ENCODE measurements at regions not wholly inside any gene's neighbourhood (a gene's known extent, or its start where the extent isn't known, plus 50 kb on each side); places are given as distances from the start of the nearest gene placed in this dataset.

DNA sequence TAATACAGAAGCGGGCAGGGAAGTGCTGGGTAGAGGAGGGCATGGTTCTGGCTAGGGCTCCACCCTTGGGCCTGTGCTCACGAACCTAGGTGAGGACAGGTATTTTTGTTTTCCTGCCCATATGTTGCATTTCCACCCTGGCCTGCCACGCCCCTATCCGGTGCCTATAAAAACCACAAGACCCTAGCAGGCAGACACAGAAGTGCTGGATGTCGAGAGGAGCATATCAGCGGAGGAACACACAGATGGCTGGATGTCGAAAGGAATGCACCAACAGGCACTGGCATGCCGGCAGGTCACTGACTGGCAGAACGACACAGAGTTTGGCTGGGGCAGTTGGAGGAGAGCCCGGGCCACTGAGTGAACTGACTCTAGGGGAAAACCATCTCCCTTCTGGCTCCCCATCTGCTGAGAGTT lies 316.6 kb upstream of the BOD1L1 start:
- DNase-seq, result peak; percentile 79

DNA sequence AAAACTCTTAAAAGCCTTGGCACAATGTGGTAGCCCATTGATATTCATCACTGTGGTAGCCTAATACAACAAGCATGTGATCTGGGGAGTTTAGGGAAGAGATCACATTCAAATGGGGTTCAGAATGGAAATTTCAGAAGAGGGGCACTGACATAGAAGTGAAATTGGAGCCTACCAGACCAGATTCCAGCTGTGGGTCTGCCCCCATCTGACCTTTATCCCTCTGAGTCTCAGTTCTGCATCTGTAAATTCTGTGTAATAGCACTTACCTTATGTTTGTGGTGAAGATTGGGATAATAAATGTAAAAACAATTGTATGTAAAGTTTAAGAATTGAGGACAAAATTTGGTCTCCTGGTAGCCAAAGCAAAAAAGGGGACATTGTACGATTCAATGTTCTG lies 320.4 kb upstream of the BOD1L1 start:
- no peak for DNase-seq

DNA sequence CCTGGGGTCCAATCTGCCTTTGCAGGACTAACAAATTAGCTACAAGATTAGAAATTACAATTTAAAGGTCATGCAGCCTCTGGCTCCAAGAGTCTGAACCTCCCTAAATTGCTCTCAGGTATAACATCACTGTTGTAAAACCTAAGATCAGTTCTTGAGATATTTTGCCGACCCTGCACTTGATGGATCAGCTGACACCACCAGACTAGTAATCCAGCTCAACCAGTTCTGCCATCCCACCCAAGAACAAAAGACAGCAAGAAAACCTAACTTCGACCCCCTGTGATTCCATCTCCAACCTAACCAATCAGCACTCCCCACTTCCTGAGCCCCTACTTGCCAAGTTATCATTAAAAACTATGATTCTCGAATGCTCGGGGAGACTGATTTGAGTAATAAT lies 323.0 kb upstream of the BOD1L1 start:
- DNase-seq, result no peak

DNA sequence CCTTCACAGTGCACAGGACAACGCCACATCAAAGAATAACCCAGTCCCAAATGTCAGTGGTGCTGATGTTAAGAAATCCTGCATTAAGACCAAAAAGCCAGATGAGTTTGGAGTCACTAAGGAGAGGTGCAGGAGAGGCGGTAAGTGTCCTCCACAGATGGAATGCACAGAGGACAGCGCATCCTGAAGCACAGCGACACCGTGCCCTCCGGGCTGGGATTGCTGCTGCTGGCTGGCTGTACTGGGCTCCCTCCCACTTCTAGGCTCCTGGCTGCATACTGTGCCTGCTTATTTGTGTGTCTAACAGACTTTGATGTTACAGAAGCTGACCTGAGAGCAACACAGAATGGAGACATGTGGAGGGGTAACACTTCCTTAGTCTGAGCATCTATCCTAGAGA lies 325.6 kb upstream of the BOD1L1 start:
- DNase-seq, result no peak

DNA sequence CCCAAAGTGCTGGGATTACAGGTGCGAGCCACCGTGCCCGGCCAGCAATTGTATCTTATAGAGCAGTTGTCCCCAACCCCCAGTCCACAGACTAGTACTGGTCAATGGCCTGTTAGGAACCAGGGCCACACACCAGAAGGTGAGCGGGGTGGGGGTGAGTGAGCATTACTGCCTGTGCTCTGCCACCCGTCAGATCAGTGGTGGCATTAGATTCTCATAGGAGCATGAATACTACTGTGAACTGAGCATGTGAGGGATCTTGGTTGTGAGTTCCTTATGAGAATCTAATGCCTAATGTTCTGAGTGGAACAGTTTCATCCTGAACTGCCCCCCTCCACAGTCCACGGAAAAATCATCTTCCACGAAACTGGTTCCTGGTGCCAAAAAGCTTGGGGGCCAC lies 328.0 kb upstream of the BOD1L1 start:
- DNase-seq, result no peak

DNA sequence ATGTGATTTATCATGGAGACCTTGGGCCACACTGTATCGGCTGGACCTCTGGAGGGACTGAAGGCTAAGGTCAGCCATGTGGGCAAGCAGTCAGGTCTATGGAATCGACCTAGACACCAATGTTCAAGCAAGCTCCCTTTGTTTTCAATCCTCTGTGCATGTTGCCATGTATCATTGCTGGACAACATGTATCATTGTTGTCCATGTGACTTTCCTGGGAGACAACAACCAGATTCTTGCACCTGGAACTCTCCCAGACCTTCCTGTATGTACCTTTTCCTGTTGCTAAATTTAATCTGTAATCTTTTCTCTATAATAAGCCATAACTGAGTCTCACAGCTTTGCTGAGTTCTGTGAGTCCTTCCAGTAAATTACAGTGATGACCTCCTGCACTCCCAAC lies 329.4 kb upstream of the BOD1L1 start:
- DNase-seq, result no peak

DNA sequence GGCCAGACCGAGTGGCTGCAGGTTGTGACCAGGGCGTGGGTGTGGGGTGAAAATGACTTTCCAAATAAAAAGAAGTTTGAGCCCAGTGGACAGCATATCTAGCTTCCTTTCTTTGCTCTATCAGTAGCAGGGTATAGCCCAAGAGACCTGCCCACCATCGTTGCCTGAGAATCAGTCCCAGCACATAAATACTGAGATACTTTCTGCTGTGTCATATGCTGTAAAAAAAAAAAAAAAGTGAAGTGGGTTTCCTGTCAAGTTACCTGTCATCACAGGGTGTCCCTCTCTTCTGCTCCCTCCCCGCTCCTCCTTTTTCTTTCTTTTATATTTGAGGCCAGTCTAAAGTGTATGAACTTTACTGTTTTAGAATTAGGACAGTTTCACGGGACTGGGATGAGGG lies 330.3 kb upstream of the BOD1L1 start:
- DNase-seq, result no peak

DNA sequence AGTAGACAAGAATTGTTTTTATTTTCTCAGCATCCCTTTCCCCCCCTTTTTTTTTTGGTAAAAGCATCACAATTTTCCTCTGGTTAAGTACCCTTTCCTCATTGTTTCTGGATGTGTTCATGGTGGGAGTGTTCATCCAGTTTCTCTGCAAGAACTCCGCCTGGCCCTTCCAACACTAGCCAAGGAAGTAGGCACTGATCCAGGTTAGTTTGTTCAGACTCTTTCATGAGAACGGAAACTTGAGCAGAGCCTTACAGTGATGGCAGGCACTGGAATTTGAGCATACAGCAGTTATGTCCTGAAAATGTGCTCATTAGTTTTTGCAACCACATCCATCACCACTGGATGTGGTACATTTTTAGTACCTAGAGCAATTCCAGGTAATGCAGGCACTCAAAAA lies 336.1 kb upstream of the BOD1L1 start:
- no peak for DNase-seq

DNA sequence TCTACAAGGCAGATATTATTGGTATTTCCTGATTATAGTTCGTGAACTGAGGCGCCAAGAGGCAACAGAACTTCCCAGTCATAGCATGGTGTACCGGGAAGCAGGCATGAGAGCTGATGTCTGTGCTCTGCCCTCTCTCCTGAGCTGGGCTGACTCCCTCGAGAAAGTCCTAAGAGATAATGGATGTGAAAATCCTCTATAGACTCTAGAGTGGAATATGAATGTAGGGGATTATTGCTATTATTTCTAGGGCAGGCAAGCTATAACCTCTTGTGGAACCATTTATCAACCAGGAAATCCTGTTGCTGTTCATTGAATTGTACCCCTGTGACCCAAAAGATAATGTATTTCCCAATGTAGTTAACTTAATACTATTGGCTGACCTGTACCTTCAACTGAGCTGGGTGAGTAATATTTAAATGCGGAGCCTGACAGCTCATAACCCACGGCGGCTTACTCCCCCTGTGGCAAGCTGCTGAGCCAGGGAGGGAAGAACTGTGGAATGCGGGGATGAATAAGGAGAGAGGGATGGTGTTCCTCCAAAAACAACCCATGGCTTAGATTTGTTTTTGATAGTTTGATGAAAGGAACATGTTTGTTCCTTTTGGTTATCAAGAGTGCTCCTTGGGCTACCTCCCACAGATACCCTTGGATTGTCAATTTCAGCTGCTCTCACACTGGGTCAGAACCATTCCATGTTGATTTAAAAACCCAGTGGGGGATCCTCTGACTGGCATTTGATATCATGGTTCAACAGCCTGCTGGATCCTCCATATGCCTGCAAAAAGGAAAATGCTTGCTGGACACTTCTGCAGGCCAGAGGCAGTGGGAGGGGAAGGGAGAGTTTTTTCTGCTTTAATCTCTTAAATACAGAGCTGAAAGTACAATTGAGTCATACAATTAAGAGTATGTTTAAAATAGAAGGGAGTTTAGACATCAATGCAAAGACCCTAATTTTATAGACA lies 339.0 kb upstream of the BOD1L1 start:
- DNase-seq, result no peak

DNA sequence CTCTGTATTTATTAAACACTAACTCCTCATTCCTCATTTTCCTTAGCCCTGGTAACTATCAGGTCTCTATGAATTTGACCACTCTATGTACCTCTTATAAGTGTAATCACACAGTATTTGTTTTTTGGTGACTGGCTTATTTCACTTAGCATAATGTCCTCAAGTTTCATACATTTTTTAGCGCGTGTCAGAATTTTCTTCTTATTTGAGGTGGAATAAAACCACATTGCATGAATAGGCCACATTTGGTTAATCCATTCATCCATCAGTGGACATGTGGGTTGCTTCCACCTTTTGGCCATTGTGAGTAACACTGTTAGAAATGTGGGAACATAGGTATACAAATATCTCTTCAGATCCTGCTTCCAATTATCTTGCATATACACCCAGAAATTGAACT lies 341.2 kb upstream of the BOD1L1 start:
- DNase-seq, result no peak

DNA sequence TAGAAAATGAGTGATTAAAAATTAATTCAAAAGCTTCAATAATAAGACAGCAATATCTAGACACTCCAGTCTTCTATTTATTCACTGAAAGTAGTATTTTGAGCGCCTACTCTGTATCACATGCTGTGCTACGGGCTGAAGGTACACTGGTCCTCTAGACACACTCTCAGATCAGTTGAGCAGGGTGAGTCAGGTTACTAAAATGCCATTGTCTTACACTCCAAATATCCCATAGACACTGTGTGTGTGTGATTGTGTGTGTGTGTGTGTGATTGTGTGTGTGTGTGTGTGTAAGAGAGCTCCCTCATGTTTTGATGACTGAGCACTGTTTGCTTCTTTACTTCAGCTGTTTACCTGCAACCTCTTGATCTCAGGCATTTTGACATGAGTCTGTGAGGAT lies 342.8 kb upstream of the BOD1L1 start:
- no peak for DNase-seq

DNA sequence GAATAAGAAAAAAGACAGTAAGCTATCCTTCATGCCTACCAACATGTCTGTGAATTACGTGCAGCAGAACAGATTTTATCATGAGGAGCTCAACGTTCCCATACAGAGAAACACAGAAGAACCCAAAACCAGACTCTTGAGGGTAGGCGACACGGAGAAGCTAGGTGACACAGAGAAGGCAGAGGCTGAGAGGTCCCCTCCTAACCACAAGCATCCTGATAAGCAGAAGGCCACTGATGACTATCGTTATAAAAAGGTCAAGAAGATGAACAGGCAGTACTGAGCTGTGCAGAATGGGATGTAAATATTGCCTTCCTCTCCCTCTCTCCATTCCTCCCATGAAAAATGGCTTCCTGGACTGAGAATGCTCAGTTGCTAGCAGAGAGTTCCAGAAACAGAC lies 350.2 kb upstream of the BOD1L1 start:
- no peak for DNase-seq

DNA sequence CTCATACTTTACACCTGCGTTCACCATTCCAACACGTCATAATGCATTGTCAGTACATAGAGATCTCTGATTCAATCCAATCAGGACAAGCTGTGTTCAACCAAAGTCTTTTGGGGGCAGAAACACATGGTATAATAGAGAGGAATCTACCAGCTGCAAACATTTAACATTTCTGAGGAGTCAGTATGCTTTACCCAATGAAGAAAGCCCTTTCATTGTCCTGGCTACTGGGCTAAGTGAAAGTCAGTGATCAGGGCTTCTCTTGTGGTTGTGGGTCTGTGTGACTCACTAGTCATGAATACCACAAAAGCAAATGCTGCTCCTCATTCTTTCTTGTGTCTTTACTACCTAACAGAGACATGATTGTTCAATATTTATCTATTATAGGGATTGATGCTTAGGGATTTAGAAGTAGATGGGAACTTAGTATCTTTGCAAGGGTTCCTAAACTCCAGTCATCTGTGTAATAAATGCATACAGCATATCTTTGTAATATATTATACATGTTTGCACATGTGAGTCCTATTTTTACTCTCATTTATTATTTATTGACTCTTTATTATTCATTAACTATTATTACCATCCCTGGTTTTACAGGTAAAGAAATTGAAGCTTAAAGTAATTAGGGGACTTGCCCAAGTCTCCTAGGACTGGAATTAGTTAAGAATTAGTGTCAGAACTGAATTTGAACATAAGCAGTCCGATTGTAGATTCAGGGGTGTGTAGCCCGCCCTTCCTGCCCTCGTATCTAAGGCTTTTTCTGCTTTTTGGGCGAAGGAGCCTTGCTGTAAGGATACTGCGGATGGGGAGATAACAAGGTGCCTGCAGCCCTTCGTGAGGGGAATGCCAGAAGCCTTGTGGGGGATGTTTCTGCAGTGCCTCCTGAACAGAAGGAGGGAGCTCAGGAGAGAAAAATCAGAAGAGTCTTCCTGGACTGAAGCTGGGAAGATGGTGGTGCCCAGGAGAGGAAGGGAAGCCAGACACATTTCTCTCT lies 353.1 kb upstream of the BOD1L1 start:
- no peak for DNase-seq

DNA sequence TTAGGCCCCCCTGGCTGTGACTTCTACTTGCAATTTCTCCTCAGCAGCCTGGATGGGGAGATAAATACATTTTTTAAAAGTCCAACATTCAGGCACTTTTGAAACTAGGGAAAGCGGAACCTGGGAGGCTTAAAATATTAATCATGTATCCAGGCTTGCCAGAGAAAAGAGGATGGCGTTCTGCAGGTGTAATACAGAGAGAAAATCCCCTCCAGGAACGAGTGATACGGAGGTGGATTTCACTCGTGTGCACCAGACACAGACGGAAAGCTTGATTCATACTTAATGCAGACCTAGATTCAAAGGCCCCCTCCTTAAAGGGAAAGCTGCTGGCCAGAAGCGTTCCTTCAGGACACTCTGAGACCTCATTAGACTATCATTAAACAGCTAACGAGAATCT lies 354.0 kb upstream of the BOD1L1 start:
- no peak for DNase-seq

DNA sequence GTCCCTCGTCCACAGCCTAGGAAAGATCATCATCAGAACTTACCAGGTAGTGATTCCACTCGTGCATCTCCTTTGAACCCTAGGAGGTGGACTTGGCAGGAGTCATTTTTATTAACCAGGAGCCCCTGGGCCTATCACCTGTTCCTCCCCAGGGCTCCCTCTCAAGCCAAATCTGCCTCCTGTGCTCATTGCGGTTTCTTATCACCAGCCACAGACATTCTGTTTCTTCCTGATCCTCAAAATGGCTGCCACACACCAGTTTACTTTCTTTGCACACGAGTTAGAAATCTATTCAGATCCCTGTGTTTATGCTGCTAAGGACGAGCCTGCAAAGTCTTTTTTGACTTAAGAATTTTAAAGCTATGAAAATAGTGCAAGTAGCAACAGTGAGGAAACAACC lies 354.5 kb upstream of the BOD1L1 start:
- no peak for DNase-seq

DNA sequence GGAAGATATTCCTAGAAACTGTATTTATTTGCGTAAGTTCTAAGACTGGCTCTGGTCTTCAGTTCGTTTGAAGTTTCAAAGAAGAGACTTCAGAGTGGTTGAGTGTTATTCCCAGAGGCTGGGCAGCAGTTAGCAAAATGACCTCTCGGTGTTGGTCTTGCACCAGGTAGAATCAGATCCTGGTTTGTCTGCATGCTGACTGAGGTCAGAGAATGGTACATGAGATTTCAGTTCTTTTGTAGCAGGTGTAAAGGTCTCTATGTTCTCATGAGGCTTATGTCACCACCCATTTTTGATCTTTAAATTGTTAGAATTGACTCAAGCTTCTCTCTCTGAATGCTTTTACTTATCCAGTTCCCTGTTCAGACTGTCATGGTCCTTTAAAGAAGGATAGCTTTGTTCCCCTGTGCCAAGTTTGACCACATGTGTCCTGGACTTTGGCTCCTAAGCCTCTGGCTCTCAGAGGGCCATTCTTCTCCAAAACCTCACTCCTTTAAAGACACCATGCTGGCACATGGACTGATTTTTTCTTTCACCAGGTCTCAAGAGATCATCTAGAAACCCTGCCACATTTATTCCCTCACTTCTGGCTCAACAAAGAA lies 355.8 kb upstream of the BOD1L1 start:
- no peak for DNase-seq

DNA sequence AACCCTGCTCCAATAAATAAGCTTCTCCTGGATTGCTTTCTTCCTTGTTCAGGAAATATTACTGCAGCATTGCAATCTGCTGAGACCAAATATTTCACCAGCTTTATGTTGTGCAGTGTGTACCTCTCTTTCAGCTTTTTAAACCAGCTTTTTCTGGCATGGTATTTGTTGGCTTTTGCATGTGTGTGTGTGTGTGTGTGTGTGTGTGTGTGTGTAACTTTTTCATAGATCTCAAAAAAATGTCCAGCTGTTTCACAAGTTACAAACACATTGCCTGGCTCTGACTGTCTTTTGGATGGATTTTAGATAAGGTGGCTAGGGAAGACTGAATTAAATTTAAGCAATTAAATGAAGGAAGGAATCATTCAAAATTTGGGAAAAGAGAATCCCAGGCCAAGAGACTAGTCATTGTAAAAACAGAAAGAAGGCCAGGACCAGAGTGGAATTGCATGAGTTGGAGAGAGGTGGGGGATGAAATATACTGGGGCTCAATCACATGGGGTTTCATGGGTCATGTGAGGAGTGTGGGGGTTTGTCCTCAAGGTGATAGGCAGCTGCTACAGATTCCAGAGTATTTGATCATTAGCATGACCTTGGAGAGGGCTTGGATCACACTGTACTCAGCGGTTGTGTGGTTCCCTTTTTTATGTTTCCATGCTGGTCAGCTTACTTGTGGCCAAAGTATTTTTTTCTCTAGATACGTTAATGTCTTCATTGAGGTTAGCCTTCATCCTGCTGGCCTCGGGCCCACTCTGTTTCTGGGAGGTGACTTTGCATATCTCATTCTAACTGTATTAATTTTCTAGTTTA lies 357.7 kb upstream of the BOD1L1 start:
- no peak for DNase-seq

DNA sequence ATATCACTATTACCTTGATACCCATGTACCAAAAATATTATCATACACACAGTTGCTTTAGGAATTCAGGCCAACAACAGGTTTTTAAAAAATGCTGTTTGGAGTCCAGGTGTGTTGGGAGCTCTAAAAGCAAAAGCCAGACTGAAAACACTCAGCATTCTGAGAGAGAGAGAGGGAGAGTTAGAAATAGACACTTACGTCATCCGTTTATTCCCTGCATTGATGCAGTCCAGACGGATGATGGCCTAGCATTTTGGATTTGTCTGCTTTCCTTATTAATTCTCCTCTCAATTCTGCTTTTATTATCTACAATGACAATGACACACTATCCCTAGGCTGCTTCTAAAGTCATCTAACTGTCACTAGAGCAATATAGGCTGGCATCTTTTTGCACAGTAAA lies 358.3 kb upstream of the BOD1L1 start:
- no peak for DNase-seq

DNA sequence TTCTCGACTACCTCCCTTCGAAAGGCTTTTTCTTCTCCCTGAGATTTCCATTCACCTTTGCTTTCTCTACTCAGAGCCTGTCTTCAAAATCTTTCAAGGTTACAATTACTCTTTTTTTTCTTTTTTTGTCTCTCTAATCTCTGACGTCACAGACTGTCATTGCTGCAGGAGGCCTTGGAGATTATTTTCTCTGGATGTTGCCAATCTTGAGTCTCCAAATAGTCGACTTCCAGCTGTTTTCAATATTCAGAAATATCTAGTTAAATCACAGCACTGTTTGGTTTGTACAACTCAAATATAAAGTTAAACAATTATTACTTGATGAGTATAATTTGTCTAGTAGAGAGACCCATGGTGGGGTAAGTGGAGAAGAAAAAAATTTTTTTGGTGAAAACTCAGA lies 359.0 kb upstream of the BOD1L1 start:
- DNase-seq, result no peak

DNA sequence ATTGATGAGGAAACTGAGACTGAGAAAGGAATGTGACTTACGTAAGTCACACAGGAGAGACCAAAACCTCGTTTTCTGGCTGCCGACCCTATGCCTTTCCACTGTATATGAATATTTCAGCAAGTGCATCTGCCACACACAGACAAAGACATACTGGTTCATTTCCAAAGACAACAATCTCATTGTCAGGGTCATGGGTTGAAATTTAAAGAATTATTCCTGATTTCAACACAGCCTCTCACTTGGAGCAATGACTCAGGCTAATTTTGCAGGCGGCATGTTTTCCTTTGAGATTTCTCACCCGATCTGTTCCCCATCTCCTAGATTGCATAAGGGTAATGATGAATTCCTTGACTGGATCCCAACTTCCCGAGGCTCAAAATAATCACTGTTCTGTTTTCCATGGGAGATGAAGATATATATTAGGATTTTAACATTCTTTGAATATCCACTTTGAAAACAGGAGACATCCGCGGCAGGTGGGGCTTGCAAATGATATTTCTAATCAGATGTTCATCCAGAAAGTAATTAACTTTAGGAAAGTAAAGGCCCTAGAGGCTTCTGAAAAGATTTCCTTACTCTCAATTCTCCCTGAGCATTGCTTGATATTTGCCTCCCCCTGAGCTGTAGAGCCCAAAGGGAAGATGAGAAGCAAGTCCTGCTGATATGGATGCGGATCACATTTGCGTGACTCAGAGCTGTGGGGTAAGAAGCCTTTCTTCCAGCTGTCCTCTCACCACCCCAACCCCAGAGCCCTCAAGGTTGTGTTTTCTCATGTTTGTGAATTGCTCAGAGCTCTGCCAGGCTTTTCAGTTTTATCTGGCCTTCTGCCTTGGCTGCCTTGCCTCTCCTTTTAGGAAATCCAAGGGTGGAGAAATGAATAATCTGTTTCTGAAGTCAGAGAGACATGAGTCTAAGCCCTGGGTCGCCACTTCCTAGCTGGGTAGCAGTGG lies 361.1 kb upstream of the BOD1L1 start:
- DNase-seq, result peak; percentile 2

DNA sequence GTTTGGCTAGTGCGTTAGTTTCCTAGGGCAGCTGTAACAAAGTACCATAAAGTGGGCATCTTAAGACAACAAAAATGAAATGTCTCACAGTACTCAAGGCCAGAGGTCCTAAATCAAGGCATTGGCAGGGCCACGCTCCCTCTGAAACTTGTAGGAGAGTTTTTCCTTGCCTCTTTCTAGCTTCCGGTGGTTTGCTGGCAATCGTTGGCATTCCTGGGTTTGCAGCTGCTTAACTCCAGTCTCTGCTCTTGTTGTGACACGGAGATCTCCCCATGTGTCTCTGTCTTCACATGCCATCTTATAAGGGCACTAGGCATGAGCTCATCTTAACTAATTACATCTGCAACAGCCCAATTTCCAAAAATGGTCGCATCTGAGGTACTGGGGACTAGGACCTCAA lies 362.0 kb upstream of the BOD1L1 start:
- no peak for DNase-seq

Data from NCI-H446 treated with DMSO at 0.1 percent for 48 hours (cell line).